ENCODE measurements at regions not wholly inside any gene's neighbourhood (a gene's known extent, or its start where the extent isn't known, plus 50 kb on each side); places are given as distances from the start of the nearest gene placed in this dataset.
A peak's percentile ranks its signal among the peaks of the same experiment; 100 is the strongest.

DNA sequence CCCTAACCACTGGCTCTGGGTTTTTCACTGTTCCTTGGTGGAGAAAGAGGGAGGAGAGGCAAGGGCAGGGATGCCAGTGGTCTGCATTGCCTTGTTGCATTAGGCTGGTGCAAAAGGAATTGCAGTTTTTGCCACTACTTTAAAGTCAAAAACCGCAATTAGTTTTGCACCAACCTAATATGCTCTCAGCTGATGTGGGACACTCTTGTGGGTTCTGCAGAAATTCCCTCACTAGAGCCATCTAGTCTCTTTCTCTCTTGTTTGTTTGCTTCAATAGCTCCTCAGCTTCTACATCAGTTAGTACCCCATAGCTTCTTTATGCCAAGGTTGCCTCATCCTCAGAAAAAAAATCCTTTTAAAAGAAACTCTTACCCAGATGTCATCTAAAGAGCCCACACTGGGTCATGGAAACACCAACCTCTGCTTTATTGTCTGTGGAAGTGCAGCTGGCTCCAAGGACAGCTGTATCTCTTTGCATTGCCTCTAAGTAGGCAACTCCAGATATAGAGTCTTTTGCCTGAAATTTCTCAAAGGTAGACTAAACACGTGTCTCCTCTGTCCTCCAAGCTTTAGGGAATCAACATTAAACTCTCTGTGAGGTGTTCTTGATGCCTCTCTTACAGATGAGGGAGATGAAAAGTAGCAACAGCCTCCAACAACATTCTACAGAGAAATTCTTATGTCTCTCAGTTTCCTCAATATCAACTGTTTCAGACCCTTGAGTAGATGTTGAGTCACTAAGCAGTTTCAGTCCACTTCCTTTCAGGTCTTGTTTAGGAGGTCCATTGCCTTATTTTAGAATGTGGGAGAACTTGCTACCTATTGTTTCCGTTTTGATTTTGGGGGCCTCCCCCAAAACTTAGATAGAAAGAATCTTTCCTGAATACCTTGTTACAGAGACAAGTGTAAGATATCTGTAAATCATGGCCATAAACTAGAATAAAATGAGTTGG is 84.9 kb upstream of the MEF2C start:
- POLR2A ChIA-PET: no interaction called here
- Histone ChIP-seq H3K27me3 (ENCODE audit: control insufficient read depth, insufficient read depth, low read length) (no peaks in the 10 kb centered on the region), H3K27ac (ENCODE audit: low read length) (no peak overlapping the region), H3K36me3 (ENCODE audit: control insufficient read depth, insufficient read depth, low read length) (no peaks in the 10 kb centered on the region), H3K4me3 (ENCODE audit: low read depth in 2 of 2, low read length in 2 of 2) (no peak overlapping the region), H3K4me1 (ENCODE audit: control insufficient read depth, insufficient read depth, low read length) (no peaks in the 10 kb centered on the region), H3K9me3 (ENCODE audit: control insufficient read depth, insufficient read depth, low read depth, low read length) (no peaks in the 10 kb centered on the region)
- in situ Hi-C loops (cut with HindIII; ENCODE audit: low pct_unique_long_range_greater_than_20kb, low sequenced_read_pairs): no loop called here
- TF ChIP-seq POLR2AphosphoS5 (IDR thresholded peaks at IDR 0.05; ENCODE audit: low read depth, low read length) (no peak), TCF7L2 (IDR thresholded peaks at IDR 0.05; ENCODE audit: low read depth, low read length) (no peak), SIN3A (IDR thresholded peaks at IDR 0.05; ENCODE audit: borderline replicate concordance, insufficient read depth, low read depth, low read length) (no peak)
- TF ChIP-seq, protein P1, sequence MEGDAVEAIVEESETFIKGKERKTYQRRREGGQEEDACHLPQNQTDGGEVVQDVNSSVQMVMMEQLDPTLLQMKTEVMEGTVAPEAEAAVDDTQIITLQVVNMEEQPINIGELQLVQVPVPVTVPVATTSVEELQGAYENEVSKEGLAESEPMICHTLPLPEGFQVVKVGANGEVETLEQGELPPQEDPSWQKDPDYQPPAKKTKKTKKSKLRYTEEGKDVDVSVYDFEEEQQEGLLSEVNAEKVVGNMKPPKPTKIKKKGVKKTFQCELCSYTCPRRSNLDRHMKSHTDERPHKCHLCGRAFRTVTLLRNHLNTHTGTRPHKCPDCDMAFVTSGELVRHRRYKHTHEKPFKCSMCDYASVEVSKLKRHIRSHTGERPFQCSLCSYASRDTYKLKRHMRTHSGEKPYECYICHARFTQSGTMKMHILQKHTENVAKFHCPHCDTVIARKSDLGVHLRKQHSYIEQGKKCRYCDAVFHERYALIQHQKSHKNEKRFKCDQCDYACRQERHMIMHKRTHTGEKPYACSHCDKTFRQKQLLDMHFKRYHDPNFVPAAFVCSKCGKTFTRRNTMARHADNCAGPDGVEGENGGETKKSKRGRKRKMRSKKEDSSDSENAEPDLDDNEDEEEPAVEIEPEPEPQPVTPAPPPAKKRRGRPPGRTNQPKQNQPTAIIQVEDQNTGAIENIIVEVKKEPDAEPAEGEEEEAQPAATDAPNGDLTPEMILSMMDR (IDR thresholded peaks at IDR 0.05): no peak
- TF ChIP-seq, protein P2, sequence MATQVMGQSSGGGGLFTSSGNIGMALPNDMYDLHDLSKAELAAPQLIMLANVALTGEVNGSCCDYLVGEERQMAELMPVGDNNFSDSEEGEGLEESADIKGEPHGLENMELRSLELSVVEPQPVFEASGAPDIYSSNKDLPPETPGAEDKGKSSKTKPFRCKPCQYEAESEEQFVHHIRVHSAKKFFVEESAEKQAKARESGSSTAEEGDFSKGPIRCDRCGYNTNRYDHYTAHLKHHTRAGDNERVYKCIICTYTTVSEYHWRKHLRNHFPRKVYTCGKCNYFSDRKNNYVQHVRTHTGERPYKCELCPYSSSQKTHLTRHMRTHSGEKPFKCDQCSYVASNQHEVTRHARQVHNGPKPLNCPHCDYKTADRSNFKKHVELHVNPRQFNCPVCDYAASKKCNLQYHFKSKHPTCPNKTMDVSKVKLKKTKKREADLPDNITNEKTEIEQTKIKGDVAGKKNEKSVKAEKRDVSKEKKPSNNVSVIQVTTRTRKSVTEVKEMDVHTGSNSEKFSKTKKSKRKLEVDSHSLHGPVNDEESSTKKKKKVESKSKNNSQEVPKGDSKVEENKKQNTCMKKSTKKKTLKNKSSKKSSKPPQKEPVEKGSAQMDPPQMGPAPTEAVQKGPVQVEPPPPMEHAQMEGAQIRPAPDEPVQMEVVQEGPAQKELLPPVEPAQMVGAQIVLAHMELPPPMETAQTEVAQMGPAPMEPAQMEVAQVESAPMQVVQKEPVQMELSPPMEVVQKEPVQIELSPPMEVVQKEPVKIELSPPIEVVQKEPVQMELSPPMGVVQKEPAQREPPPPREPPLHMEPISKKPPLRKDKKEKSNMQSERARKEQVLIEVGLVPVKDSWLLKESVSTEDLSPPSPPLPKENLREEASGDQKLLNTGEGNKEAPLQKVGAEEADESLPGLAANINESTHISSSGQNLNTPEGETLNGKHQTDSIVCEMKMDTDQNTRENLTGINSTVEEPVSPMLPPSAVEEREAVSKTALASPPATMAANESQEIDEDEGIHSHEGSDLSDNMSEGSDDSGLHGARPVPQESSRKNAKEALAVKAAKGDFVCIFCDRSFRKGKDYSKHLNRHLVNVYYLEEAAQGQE (IDR thresholded peaks at IDR 0.05; ENCODE audit: insufficient read depth in 1 of 2, low read depth in 2 of 2, low read length in 1 of 2): no peak
- DNase-seq (ENCODE audit: low read depth, low spot score) (no peak), ATAC-seq (no peak)
- CTCF ChIA-PET: no interaction called here
- intact Hi-C loops (cut with micrococcal nuclease; ENCODE audit: unreplicated experiment): no loop called here
- BruUV-seq (replicated peaks): no TSS peak

DNA sequence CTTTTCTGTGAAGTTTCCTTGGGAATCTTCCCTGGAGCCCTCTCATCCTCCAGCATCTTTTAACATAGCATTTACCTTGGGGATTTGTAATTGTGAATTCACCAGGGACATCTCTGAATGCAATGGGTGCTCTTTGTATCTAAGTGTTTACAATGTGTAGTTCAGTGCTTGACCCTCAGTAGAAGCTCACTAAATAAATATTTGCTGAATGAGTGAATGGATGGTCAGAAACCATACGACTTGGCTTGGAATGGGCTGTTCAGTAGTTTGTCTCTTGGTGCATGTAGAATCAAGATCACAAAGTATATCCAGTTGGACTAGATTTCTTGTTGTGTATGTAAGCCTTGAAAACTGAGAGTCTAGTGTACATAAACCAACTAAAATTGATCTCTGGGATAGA is 81.8 kb upstream of the MEF2C start:
- Histone ChIP-seq H3K27ac (ENCODE audit: low read length) (no peak overlapping the region), H3K4me1 (ENCODE audit: control insufficient read depth, insufficient read depth, low read length) (no peaks in the 10 kb centered on the region; the same call in 1 of the 2 replicates), H3K4me3 (ENCODE audit: low read depth in 2 of 2, low read length in 2 of 2) (no peak overlapping the region), H3K36me3 (ENCODE audit: control insufficient read depth, insufficient read depth, low read length) (no peaks in the 10 kb centered on the region), H3K9me3 (ENCODE audit: control insufficient read depth, insufficient read depth, low read depth, low read length) (no peaks in the 10 kb centered on the region), H3K27me3 (ENCODE audit: control insufficient read depth, insufficient read depth, low read length) (no peaks in the 10 kb centered on the region)
- ChIA-PET CTCF (no interaction called here), POLR2A (no interaction called here)
- intact Hi-C loops (cut with micrococcal nuclease; ENCODE audit: unreplicated experiment): no loop called here
- in situ Hi-C loops (cut with HindIII; ENCODE audit: low pct_unique_long_range_greater_than_20kb, low sequenced_read_pairs): no loop called here
- BruUV-seq (replicated peaks): no TSS peak
- peak; percentile 79 for DNase-seq (ENCODE audit: low read depth, low spot score)
- ATAC-seq: peak; percentile 68; the same call in 1 of the 2 replicates
- TF ChIP-seq POLR2AphosphoS5 (IDR thresholded peaks at IDR 0.05; ENCODE audit: low read depth, low read length): no peak
- no peak for TF ChIP-seq SIN3A (IDR thresholded peaks at IDR 0.05; ENCODE audit: borderline replicate concordance, insufficient read depth, low read depth, low read length)
- no peak for TF ChIP-seq TCF7L2 (IDR thresholded peaks at IDR 0.05; ENCODE audit: low read depth, low read length)
- TF ChIP-seq, protein P1 (IDR thresholded peaks at IDR 0.05): no peak
- TF ChIP-seq, protein P2 (IDR thresholded peaks at IDR 0.05; ENCODE audit: insufficient read depth in 1 of 2, low read depth in 2 of 2, low read length in 1 of 2): no peak
